Heart right ventricle (tissue), 16 donors: ENCODE measurements at regions not wholly inside any gene's neighbourhood (a gene's known extent, or its start where the extent isn't known, plus 50 kb on each side); places are given as distances from the start of the nearest gene placed in this dataset.

Experiments
- ATAC-seq, 8 donors: fragments of 200-7000 bp; cut with Tn5 transposase; one replicate each; pipeline ENCODE4 v1.9.1; 2020; ENCODE audit warnings: mild to moderate bottlenecking in 8 of 8, moderate library complexity in 8 of 8, moderate number of reproducible peaks in 1 of 8
- DNase-seq, 2 donors: peaks; one replicate each; pipeline ENCODE4 v3.0.0-alpha.2; 2020
- H3K27ac ChIP-seq, 10 donors: fragments of 200-600 bp; sonication (generic) in 2 of 10; one replicate each; pipeline versions ENCODE4 v1.5.0 to v1.8.0; 2020 to 2022; ENCODE audit warnings: mild to moderate bottlenecking in 3 of 10
- H3K27me3 ChIP-seq, 7 donors: fragments of 200-600 bp; one replicate each; pipeline ENCODE4 v1.8.0; 2021 to 2022; ENCODE audit warnings: mild to moderate bottlenecking in 2 of 7
- H3K36me3 ChIP-seq, 9 donors: fragments of 200-600 bp; sonication (generic) in 1 of 9; one replicate each; pipeline versions ENCODE4 v1.5.0 to v1.8.0; 2020 to 2022; ENCODE audit warnings: mild to moderate bottlenecking in 2 of 9
- H3K4me1 ChIP-seq, 9 donors: fragments of 200-600 bp; sonication (generic) in 1 of 9; one replicate each; pipeline versions ENCODE4 v1.5.0 to v1.8.0; 2020 to 2022; ENCODE audit warnings: mild to moderate bottlenecking in 4 of 9
- H3K4me3 ChIP-seq, 10 donors: fragments of 200-600 bp; sonication (generic) in 2 of 10; one replicate each; pipeline versions ENCODE4 v1.5.0 to v1.8.0; 2020 to 2022; ENCODE audit warnings: mild to moderate bottlenecking in 7 of 10, moderate library complexity in 2 of 10
- H3K9me3 ChIP-seq, 11 donors: fragments of 200-600 bp in 10 of 11; sonication (generic) in 2 of 11; one replicate each; pipeline versions ENCODE4 v1.5.0 to v1.8.0; 2013 to 2022; ENCODE audit warnings: mild to moderate bottlenecking in 2 of 11, control low read depth in 1 of 11, moderate library complexity in 1 of 11
- WGBS, 2 donors: extraction: QIAGEN DNeasy Blood & Tissue Kit; methylation state at CpG; one replicate each; pipeline ENCODE4 v1.1.7; 2013; ENCODE audit warnings: inconsistent platforms in 1 of 2; 5-methylcytosine and 5-hydroxymethylcytosine counted together
- intact Hi-C, 10 donors: fragments of 100-400 bp; cut with DNase I; formaldehyde crosslinking; loops; one replicate each; pipeline versions ENCODE4 v1.11.1 to v1.14.2; 2022
- TF ChIP-seq, protein P1 (sequence below), 9 donors: fragments of 200-600 bp; sonication (generic) in 2 of 9; IDR thresholded peaks; one replicate each; pipeline versions ENCODE4 v1.5.0 to v1.8.0; 2021 to 2022; ENCODE audit warnings: antibody characterized with exemption in 9 of 9, mild to moderate bottlenecking in 5 of 9, moderate library complexity in 1 of 9
- donor health status: Arrhythmogenic right ventricular cardiomyopathy.
- donor health status: ischemic (EF 13 %, LVEDD 7.1; RV severe dilation, severe dysfunction).
- donor health status: healthy with polysubstance abuse.
- donor health status: DM: no; HTN: yes; CAD: no.
- donor health status: DM: no; HTN: no; CAD: no.
- donor health status: ischemic (EF 25% LVEDD 6.9; RV normal size, moderate dysfunction).
- donor health status: ischemic (EF 25% LVEDD 5.7; RV mildly dilated, moderate dysfunction).
- donor health status: healthy.
- donor health status: DM: yes; HTN: yes; CAD: no.
- donor health status: Ischemic cardiomyopathy.
- donor health status: ischemic (EF 35%, LVEDD 5.7; RV mildly dilated, moderate dysfunction).
- donor health status: nonischemic (EF 11% LVEDD 7.7; RV severe dilation, severe dysfunction).
- donor health status: DM: yes; HTN: yes; CAD: no.
- donor health status: PGD.
- donor health status: ischemic (EF 29% LVEDD 5.4; RV normal size, mild dysfunction).
- donor health status: nonischemic (EF 23%, LVEDD 6.1; RV moderate dilation, normal function).

DNA sequence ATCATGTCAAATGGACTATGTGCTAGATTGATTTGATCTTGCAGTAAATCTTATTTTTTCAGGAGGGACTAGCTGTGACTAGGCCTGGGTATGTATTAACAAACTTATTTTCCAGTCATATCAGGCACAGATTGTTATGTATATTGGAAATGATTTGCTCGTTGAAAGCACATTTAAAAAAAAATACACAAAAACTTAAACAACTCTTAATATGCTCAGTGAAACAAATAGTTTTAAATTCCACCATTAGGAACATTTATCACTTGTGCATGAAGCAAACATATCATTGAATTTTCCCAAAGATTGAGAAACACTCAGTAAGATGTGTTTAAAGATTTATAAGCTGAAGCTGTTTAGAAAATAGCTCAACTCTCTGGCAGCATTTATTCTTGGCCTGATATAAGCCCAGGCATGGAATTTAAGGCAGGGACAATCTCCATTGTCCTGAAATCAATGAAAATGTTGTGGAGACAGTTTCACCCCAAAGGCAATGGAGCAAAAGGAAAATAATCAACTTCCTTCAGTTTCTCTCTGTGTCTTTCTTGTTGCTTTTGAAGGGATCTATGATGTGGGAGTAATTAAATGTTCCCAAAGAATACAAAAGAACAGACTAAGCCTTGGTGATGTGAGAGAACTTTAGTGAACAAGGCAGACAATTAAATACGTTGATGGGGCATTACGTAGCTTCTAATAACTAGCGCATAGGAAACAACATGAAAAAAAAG lies 250.3 kb downstream of the GPR37 start:
- Histone ChIP-seq H3K27me3 (no peaks in the 10 kb centered on the region), H3K27ac (no peak overlapping the region), H3K9me3 (peaks cover 0 to 8% (median 0%) of the 10 kb centered on the region in 11 donors), H3K4me3 (no peak overlapping the region), H3K36me3 (no peaks in the 10 kb centered on the region), H3K4me1 (no peaks in the 10 kb centered on the region)
- WGBS, 2 donors: 68 to 75% methylated on average over 4 of the region's 4 CpGs
- DNase-seq: no peak
- TF ChIP-seq, protein P1, sequence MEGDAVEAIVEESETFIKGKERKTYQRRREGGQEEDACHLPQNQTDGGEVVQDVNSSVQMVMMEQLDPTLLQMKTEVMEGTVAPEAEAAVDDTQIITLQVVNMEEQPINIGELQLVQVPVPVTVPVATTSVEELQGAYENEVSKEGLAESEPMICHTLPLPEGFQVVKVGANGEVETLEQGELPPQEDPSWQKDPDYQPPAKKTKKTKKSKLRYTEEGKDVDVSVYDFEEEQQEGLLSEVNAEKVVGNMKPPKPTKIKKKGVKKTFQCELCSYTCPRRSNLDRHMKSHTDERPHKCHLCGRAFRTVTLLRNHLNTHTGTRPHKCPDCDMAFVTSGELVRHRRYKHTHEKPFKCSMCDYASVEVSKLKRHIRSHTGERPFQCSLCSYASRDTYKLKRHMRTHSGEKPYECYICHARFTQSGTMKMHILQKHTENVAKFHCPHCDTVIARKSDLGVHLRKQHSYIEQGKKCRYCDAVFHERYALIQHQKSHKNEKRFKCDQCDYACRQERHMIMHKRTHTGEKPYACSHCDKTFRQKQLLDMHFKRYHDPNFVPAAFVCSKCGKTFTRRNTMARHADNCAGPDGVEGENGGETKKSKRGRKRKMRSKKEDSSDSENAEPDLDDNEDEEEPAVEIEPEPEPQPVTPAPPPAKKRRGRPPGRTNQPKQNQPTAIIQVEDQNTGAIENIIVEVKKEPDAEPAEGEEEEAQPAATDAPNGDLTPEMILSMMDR (IDR thresholded peaks at IDR 0.05): no peak
- no peak for ATAC-seq
- intact Hi-C loops: no loop called here

DNA sequence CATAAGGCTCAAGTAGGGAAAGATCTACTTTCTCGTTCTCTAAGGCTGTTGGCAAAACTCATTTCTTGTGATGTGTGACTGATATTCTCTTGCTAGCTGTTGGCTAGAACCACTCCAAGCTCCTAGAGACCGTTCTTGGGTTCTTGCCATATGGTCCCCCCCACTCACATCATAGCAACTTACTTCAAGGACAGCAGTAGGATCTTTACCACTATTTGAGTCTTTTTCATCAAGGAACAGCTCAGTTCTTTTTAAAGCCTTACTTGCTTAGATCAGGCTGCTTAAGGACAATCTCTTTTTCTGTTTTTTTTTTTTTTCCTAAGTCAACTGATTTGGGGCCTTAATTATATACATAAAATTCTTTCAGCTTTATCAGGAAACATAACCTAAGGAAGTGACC lies 251.1 kb downstream of the GPR37 start:
- ATAC-seq (no peak), DNase-seq (no peak)
- H3K36me3 ChIP-seq: no peaks in the 10 kb centered on the region
- TF ChIP-seq, protein P1 (IDR thresholded peaks at IDR 0.05): no peak
- no peaks in the 10 kb centered on the region for H3K4me1 ChIP-seq
- H3K27ac ChIP-seq: no peak overlapping the region
- peaks cover 0 to 8% (median 0%) of the 10 kb centered on the region in 11 donors for H3K9me3 ChIP-seq
- WGBS, 2 donors: 75% methylated on average over 2 of the region's 2 CpGs
- intact Hi-C loops: no loop called here
- no peak overlapping the region for H3K4me3 ChIP-seq
- no peaks in the 10 kb centered on the region for H3K27me3 ChIP-seq

DNA sequence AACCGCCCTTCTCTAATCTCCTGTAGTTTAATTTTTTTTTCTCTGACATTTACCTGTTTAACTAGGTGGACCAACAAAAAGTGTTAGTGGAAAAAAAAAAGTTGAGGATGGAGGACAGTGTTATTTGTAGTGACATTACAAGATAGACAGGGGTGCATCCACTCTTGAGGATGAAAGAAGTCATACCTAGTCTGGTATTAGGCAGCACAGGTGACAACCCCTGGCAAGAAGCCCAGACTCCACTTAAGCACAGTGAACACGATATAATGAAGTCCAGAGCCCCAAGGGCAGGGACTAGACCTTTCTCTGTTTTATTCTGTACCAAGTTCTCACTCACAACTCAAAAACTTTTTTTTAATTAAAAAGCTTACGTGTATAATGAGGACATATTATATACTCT lies 268.4 kb downstream of the GPR37 start:
- DNase-seq: no peak
- Histone ChIP-seq H3K4me1 (no peaks in the 10 kb centered on the region), H3K27me3 (no peaks in the 10 kb centered on the region), H3K36me3 (no peaks in the 10 kb centered on the region), H3K27ac (no peak overlapping the region), H3K9me3 (peaks cover 0 to 14% (median 0%) of the 10 kb centered on the region in 11 donors), H3K4me3 (no peak overlapping the region)
- TF ChIP-seq, protein P1 (IDR thresholded peaks at IDR 0.05): no peak
- ATAC-seq: no peak
- intact Hi-C loops: loop anchor here in 1 of 10 donors (1.0 kb wide), 1 partner anchor 10 kb away; no protein-coding TSS in a partner anchor
- WGBS, 2 donors: 64 to 68% methylated on average over 3 of the region's 3 CpGs

DNA sequence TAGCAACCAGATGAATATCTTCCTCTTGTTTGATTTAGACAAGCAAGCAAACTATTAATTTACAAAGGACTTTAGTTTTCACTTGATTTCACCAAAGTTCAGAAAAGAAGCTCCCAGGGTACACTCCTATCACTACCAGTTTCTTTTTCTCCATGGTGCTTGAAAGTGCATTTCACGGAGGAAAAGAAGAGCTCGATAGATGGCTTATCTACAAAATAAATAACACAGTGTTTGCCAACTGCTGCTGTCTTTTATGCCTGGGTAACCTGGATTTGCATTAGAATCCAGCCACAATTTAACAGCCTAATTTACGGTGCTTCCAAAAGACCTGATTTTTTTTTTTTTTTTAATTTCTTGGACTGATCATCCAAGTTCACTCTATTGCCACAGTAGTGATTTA lies 275.7 kb downstream of the GPR37 start:
- ATAC-seq (no peak), DNase-seq (no peak)
- intact Hi-C loops: no loop called here
- Histone ChIP-seq H3K27ac (no peak overlapping the region), H3K27me3 (no peaks in the 10 kb centered on the region), H3K4me3 (no peak overlapping the region), H3K36me3 (no peaks in the 10 kb centered on the region), H3K4me1 (no peaks in the 10 kb centered on the region), H3K9me3 (peaks cover 0 to 4% (median 0%) of the 10 kb centered on the region in 11 donors)
- TF ChIP-seq, protein P1 (IDR thresholded peaks at IDR 0.05): peak in 1 of 9 donors; percentile 7
- 43 to 53% methylated on average over 3 of the region's 3 CpGs for WGBS, 2 donors
